HG02642 (cell line): ENCODE measurements at regions not wholly inside any gene's neighbourhood (a gene's known extent, or its start where the extent isn't known, plus 50 kb on each side); places are given as distances from the start of the nearest gene placed in this dataset.

ENCODE experiments used
- ATAC-seq: cut with Tn5 transposase; IDR thresholded peaks from one replicate; pipeline ENCODE4 v1.9.1; 2021; ENCODE audit warnings: mild to moderate bottlenecking; ENCODE audit not compliant: unreplicated experiment, poor library complexity

DNA sequence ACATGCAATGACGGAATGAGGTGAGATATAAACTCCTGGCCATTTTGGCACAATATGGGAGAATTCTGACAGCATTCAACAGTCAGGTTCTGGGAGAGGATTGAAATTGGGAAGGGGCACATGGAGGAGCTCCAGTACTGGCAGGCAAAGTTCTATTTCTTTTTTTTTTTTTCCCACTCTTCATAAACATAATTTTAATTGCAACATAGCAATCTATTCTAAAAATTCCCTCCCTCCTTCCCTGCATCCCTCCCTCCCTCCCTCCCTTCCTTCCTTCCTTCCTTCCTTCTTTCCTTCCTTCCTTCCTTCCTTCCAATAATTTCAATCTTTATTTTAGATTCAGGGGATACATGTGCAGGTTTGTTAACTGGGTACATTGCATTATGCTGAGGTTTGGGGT, 93.2 kb downstream of the PTCSC3 start:
- ATAC-seq = no peak

DNA sequence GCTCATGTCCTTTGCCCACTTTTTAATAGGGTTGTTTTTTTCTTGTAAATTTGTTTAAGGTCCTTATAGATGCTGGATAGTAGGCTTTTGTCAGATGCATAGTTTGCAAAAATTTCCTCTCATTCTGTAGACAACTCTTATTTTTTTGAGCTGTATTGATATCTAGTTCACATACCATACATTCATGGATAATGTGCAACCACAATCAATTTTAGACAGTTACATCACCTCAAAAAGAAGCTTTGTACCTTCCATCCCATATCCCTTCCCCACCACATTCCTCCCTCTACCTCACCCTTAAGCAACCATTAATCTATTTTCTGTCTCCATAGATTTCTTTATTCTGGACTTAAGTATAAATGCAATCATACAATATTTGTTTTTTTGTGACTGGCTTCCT, 98.4 kb downstream of the PTCSC3 start:
- ATAC-seq = no peak

DNA sequence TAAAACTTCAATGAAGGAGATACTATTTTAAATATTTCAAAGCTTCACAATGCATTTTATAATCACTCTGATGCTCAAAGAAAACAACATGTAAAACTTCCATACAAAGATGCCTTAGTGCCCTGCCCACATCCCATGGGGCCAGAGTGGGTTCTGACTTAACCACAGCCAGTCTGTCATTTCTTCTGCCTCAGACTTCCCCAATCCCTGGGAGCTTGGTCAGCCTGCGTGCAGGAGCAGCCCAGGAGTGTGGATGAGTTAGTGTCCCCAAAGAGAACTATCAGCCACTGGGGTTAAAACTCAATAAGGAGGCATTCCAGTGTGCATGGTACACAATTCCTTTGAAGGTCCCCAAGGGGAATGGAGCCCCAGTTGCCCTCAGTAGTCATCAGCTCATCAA, 100.3 kb downstream of the PTCSC3 start:
- ATAC-seq = no peak

DNA sequence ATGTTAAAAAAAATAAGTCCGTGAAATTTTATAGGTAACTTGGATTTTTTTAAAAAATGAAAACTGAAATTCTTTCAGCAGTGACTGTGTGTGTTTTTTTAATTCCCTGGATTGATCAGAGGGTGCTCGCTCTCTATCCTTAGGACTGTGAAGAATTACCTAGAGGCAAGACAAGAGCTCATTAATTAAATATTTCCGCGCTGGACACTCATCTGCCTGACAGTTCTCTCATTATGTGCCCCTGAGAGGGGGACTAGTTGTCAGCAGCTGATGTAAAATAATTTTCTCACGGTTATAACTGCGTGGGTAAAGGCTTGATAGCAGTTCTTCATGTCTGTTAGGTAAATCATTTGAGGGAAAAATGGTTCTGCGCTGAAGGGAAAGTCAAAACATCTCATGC, 101.3 kb downstream of the PTCSC3 start:
- ATAC-seq = no peak

DNA sequence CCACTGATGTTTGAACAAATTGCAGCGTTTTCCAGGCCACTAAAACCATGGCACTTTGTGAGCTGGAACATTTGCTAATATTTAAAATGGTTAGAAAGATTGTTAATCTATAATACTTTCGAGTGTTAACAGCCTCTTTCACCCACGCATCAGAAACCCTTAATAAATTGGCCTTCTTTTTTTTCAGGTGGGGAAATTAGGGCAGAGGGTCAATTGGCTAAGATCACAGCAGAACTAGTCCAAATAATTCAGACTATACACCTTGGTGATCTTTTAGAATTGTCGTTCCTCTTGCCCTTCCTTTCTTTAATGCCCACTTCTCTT, 105.8 kb downstream of the PTCSC3 start:
- no peak for ATAC-seq

DNA sequence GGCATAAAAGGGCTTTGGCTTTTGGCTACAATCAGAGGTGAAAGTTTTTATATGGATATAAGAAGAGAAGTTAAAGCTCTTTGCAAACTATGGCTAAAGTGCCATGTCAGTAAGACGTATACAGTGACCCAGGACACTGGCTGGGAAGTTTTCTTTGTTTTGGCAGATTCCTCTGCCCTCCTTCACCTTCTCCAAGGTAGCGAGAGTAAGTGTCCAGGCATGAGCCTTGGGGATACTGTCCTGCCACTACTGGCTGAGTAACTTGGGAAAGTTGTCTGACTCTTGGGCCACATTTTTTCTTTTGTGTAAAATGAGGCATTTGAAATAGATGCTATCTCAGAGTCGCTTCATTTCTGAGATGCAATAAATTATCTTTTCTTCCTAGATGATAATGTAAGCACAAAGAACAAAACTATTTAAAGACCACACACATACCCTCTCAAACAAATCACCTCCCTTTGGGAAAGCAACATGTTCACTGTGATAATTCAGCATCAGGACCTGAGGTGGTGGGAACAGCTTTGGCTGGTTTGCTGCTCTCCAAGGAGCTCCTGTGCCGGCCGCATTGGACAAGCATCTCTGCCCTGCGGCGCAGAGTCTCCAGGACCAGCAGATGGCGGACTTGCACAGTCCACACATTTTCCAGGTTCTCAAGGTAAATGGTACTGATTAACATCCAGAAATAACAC, 106.3 kb downstream of the PTCSC3 start:
- ATAC-seq = peak; percentile 67

DNA sequence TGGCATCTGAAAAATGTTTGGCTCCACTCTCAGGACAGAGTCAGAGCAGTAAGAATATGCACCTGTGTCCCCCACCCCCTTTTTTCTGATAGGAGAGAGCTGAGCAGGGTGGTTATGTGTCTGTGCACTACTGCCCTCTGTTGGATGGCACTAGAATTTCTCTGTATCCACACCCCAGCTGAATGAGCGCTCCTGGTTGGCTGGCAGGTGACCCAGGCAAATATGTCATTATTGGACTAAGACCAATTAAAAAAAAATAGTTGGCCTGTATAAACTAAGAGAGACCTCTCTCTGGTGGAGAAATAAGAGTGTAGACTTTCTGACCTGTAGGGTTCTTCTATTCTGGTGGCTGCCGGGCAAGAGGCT, 107.0 kb downstream of the PTCSC3 start:
- ATAC-seq = peak; percentile 81

DNA sequence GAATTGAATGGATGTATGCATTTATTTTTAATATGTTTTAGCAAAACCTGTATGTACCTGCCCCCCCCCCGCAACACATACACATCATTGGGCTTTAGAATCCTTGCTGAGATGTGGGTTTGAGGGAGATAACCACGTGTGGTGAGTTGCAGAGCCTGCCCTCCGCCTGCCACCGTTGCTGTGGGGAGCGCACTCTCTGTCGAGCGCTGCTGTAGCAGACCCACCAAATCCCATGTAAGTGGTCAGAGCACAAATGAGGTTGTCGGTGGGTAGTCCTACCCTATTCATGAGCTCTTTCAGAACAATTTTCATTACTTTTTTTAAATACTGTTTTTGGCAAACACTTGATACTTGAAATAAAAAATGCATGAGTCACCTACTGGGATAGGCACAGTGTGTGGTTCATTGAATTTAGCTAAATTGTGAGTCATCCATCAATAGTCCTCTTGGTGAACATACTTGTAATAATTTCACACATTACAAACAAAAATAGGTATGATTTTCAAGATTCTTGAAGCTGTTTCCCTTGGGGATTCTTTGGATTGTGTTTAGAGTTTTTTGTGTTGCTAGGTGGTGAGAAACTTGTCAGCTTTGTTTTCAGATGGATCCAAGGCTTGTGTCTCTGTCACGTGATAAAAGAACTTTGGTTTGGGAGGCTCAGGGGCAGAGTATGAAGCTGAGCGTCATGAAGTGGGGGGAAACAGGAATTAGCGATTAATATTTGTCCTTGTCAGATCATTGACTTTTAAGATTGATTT, 107.6 kb downstream of the PTCSC3 start:
- no peak for ATAC-seq

DNA sequence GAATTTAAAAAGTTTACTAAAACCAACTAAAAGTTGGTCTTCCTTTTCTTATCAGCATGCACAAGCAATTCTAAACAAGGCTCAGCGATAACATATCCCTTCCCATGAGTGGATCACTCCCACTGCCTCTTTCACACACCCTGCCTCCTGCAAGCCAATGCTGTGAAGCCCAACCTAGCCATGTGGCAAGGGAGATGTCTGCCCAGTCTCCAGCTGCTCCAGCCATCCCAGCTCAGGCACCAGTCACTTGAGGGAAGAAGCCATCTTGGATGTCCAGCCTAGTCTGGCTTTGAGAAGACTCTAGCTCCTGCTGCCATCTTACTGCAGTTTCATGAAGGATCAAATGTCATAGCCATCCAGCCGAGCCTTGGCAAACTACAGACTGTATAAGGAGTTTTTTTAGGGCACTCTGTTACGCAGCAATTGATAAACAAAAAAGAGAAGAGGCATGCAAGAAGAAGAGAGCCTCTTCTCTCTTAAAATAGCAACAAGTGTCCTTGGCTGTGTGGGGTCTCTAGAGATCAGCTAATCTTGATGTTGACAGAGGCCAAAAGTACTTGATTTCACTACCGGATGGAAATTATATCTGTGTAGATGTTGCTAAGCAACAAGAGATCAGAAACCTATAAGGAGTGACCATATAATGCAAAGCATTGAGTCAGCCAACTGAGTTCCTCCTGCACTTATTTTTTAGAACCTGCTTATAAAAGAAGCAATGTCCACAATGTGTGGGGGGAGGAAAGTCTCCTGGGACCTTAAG, 108.9 kb downstream of the PTCSC3 start:
- ATAC-seq = no peak

DNA sequence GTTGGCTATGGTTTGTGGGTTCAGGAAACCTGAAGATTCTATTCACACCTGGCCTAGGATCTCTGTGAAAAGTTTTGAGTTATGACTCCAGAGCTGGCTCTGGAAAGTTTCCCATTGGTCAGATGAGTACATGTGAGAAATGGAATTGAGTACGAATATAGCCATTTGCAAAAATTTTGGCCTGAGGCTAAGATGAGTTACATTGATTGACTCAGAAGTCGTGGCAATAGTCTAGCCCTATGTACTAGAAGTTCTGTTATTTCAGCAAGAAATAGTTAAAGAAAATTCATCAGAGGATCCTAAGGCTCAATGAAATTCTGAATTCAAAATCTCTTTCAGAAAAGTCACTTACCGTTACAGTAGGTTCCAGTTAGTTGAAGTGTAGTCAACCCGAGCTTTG, 109.9 kb downstream of the PTCSC3 start:
- ATAC-seq = no peak

DNA sequence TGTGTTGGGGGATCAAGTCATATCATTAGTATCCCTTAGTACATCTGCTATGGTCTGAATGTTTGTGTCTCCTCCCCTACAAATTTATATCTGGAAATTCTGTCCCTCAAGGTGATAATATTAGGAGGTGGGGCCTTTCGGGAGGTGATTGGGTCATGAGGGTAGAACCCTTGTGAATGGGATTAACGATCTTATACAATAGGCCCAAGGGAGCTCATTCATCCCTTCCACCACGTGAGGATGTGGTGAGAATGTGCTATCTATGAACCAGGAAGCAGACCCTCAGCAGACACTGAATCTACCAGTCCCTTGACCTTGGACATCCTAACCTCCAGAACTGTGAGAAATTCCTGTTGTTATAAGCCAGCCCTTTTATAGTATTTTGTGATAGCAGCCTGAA, 110.7 kb downstream of the PTCSC3 start:
- ATAC-seq = no peak

DNA sequence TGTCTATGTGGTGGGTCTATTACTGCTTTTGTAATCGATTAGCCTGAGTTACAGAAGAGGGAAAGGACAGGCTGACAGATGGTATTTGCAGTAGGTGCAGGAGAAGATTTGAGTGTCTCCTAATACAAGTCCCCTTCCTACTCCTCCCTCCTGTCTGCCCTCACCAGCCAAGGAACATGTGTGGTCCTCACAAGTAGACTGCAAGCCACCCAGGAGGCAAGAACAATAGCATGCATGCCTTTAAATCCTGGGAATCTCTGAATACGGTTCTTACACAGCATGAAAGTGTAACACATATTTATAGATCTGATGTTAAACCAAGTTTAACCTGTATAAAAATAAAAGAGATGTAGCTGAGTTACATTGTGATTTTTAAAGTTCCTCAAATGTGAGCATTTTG, 117.0 kb downstream of the PTCSC3 start:
- ATAC-seq = no peak

DNA sequence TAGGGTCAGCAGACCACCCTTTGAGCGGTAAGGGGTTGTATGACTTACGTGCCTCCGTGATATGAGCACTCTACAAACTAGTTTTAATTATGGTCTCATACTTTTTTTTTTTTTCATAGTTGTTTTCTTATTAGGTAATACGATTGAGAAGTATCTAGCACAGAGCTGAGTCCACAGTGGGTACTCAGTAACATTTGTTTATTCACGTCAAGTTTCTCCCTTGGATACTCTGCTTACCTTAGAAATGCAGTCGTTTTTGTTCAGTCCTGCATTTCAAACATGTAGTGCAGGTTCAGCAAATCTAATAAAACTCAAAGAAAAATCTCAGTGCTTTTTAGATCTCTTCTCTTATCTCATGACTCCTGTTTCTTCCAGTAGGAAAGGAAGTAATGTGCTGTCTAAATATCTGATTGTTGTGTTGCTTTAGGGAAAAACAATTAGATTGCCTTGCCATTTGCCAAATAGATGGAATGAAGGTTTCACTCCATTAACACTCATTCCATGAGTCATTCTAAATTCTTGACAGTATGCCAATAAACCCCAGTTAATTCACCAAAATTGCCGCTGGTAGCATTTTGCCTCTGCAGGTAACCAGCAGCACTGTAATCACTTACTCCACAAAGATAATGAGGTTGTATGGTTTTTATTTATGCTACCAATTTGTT, 118.9 kb downstream of the PTCSC3 start:
- no peak for ATAC-seq

DNA sequence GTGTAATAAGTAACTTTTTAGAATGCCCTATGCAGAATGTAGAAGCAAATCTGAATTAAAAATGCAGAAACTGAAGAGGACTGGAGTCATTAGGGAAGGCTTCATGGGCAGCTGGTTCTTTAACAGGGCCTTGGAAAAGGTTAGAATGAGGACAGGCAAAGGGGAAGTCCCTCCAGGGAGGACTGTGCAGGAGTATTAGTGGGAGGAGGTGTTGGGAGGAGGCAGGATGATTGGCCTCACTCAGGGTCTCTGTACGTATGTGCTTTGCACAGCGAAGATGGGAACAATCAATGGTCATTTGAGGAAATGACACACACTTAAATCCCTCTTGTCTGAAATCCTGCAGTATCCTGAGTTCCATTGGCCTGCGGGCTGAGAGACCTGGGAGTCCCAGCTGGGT, 119.7 kb downstream of the PTCSC3 start:
- no peak for ATAC-seq

DNA sequence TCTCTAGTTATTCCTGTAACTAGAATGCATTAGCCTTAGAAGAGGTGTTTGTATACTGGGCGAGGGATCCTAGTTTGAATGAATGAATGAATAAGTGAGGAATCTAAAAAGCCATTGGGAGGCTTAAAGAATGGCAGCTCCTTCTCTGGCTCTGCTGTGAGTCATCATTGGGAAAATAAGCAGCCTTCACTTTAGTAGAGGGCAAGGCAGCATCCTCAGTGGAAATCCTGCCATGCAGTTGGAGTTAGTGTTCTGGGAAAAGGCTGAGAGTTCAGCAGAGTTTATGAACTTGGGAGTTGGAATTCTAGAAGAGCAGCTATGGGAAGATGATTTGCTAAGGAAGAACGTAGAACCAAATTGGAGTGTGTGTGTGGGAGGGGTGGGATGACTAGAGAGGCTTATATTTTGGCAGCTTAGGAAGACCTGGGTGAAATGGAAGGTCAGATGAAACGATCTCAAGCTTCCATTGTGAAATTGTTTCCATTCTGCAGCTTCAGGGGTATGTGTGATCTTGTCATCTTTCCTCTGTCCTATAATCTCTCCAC, 120.8 kb downstream of the PTCSC3 start:
- no peak for ATAC-seq

DNA sequence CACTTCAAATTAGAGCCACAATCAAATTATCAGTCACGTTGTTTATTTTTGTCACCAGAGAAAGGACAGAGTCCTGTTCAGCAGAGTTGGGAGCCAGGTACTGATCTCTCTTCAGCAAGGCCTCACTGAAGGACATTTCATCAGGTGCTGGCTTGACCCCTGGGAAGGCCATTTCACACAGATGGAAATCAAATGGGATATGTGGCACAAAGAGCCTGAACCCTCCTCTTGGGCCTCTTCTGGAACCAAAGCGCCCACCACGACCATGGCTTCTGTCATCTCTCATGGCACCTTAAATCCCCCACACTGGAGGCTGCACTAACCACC, 121.5 kb downstream of the PTCSC3 start:
- ATAC-seq = no peak

DNA sequence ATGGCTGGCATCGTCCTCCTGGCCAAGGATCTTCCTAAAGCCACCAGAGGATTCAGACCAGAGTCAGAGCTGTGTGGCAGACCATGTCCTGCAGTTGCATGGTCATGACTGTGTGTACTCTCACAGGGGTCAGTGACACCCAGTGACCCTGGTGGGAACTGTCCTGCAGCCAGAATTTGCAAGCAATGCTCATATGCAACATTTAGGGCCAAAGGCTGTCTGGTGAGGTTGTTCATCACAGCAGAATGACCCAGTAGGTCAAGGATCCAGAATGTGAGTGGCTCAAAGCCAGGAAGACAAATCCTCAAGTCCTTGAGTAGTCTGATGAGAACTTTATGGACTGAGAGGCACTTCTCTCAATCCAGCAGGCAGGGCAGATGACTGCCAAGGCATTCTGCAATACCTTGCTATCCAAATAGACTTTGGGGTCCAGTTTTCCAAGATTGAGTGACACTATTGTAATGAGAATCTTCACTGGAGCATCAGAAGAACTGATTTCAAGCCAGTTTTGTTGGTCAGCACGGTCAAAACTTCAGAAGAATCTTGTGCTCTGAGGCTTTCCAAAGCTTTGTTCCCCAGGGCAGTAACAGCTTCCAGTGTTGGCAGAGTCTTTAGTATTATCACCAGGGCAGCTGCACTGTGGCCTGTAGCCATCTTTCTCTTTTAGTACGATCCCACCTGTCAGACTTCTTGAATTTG, 122.0 kb downstream of the PTCSC3 start:
- ATAC-seq = no peak

DNA sequence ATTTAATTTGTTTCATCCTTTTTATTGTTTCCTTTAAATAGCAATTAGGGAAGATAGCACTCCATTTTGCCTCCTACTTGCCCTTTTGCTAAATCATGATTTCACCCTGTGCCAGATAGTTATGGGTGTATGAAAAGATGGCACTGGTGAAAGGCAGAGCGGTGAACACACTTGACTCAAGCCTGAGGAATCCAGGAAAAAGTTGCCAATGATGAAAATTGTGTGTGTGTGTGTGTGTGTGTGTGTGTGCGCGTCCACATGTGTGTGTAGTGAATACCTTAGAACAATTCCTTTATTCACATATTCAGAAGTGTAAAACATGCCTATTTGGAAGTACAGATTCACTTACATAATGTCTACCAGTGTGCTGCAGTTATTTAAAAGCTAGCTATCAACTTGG, 123.8 kb downstream of the PTCSC3 start:
- ATAC-seq = no peak

DNA sequence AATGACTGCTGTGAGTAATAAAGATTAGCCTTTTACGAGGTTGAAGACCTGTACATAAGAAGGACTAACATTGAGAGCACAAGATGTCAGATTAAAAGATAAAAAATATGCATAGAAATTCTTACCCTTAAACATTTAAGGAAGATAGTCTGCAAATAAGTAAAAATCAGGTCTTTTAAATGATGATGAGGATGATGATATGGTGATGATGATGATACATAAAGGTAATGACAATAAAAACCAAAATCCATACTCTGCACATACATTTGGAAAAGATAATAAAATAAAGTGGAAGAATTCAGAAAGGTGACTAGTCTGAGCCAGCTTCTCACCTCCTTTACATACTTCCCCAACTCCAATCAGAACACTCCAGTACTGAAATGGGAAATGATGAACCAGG, 124.5 kb downstream of the PTCSC3 start:
- no peak for ATAC-seq

DNA sequence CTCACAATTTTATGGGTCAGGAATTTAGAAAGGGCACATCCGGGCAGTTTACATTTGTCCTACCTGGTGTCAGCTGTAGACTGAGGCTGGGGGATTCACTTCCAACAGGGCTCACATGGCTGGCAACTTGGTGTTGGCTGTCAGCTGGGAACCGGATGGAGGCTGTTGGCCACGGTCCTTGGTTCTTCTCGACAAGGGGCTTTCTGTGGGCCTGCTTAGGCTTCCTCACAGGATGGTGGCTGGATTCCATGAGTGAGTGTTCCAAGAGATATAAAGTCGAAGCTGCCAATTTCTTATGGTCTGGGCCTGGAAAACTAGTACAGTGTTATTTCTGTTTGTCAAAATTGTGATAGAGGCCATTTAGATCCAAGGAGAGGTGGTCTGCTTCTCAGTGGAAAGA, 127.9 kb downstream of the PTCSC3 start:
- ATAC-seq = no peak
